ENCODE measurements at regions not wholly inside any gene's neighbourhood (a gene's known extent, or its start where the extent isn't known, plus 50 kb on each side); places are given as distances from the start of the nearest gene placed in this dataset.

GRCh38 chr4:148749403-148749802, 307.2 kb upstream of the NR3C2 start:
- no peak for DNase-seq (ENCODE audit: low spot score)

DNA sequence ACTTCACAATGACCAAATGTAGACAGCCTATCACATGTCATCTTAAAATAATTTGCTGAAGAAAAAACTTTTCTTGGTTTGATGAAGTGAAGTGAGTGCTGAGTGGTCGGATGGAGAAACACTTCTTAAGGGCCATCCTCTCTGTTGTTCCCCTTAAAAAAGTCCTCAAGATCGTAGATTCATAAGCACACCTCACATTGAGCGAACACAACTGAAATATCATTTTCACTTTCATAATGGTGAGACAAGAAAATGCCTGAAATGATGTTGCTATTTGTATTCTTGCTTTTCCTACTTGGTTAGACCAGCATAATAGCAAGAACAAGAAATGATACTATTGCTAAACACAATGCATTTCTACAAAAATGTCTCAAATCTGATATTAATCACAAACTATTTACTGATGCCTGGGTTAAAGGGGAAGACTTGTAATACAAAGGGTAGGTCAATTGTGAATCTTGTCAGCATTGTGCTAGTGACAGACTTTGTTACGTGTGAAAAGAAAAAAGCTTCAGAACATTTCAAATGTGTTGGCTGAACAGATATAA, 305.6 kb upstream of the NR3C2 start:
- DNase-seq (ENCODE audit: low spot score), result no peak

- no peak for DNase-seq (ENCODE audit: low spot score)
These were observed 298.5 kb upstream of the NR3C2 start for GRCh38 chr4:148740701-148741100.

- no peak for DNase-seq (ENCODE audit: low spot score)
These were observed 295.0 kb upstream of the NR3C2 start for GRCh38 chr4:148737061-148737770.

DNA sequence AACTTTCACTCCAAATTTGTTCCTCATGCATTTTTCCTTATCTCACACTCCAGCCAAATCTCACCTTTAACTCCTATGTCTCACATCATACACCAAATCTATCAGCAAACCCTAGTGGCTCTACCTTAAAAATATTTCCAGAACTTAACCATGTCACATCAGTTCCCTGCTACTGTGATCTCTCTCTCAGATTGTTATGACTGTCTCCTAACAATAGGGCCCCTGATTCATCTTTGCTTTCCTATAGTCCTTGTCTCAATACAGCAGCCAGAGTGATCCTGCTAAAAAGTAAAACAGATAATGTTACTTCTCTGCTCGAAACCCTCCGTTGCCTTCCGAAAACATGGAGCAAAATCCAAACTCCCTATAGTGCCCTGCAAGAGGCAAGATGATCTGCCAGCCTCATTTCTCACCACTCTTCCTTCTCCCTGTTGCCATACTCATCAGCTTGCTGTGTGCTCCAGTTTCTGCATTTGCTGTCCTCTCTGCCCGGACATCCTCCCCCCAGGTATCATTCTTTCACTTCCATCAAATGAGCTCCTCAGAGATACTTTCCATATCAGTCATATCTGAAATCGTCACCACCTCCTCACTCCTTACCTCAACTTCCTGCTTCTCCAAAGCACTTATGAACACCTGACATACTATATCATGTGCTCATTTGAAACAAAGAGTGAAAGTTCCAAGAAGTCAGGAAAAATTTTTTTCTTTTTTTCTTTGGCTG, 293.4 kb upstream of the NR3C2 start:
- no peak for DNase-seq (ENCODE audit: low spot score)

- no peak for DNase-seq (ENCODE audit: low spot score)
These were observed 288.6 kb upstream of the NR3C2 start for GRCh38 chr4:148730766-148731165.

- DNase-seq (ENCODE audit: low spot score), result no peak
These were observed 287.9 kb upstream of the NR3C2 start for GRCh38 chr4:148730082-148730640.

DNA sequence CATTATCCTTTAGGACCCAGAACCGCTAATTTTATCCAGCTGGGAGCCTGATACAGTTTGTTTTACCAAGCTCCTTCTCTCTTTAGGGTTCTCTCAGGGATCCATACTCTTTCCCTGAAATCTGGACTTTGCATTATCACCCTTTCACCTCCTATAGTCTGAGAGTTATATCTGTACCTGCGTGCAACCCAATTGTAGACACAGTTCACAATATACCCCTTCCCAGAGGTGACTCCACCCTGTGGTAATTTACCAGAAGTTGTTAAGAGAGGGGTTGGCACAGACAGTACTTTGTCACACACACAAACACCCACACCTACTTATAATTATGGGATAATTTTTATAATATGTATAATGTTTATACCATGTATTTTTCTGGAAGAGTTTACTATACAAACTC, 275.8 kb upstream of the NR3C2 start:
- no peak for DNase-seq (ENCODE audit: low spot score)

- DNase-seq (ENCODE audit: low spot score), result no peak
These were observed 274.3 kb upstream of the NR3C2 start for GRCh38 chr4:148716431-148717052.

DNA sequence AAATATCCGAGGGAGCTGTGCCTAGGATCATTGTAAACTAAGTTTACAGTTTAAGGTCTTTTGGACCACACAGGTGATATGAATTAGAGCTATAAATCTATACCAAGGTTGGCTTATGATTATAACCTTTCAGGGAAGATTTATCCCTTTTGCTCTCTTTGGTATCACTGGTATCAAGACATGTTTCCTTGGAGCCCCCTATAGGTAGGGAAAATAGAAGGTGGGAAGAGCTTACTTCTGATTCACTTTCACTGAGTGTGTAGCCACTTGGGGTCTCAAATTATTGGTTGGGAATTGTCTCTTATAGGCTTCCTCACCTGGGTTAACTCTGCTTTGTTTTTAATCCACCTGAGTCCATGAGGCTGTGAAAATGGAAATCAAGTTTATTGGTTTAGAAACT, 262.1 kb upstream of the NR3C2 start:
- no peak for DNase-seq (ENCODE audit: low spot score)

DNA sequence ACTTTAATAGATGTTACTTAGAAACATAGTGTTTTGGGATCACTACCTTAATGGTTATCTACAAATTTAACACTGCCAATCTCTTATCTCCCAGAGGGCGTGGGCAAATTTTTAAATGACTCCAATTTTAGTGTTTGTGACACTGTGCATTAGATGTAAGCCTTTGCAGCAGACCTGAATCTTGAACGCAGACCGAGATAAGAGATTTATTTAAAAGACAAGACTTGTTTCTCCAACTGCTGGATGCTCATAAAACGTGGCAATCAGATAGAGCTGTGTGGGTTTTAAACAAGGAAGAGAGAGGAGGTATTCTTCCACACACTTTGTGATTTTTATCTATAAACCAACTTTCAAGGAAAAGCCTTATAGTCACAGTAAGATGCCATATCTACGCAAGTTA, 252.5 kb upstream of the NR3C2 start:
- no peak for DNase-seq (ENCODE audit: low spot score)

DNA sequence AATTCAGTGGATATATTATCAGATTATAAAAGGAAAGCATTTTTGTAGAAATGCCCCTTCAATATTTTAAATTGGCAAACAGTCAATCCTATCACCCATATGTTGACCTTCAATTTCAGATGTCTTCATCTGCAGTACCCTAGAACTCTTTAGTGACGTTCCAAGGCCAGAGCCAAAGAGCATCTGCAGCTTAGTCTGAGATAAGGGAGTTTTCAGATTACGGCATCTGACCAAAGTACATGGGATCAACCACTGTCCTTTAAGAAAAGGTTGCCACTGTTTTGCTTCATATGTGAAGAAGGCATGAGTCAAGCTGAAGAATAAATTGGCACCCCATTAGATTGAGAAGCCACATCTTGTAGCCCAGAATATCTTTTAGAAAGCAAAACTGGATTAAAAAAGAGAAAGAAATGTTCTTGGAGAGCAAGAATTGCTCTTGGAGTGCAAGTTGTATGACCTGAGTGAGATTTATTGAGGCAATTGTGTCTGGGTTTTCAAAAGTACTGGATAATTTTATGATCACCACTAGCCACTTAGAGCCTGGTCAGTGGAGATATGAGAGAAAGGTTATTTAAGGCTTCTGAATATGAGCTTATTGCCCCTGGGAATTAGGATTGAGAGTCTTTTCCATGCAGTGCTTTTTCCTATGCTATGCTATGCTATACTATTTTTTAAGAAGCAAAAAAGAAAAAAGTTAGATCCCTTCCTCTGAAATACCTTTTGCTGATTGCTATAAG, 251.9 kb upstream of the NR3C2 start:
- DNase-seq (ENCODE audit: low spot score), result no peak

DNA sequence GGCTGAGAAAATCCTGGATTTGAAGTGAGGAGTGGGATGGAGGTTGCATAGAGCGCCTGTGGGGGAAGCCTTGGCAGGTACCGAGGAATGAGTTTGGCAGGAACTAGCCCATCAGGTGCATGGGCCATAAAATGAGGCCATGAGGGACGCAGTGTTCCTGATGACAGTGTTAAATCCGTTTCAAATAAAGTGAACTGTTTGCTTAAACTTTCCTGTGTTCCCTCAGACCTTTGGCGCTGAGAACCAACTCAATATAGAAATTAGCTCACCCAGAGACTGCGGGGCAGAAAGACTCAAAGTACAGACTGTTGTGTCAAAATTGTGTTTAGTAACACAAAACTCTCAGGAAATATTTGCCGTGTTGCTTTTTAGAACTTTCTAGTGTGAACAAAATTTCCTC, 250.0 kb upstream of the NR3C2 start:
- no peak for DNase-seq (ENCODE audit: low spot score)

GRCh38 chr4:148686449-148686848, 244.2 kb upstream of the NR3C2 start:
- no peak for DNase-seq (ENCODE audit: low spot score)

GRCh38 chr4:148684638-148685037, 242.4 kb upstream of the NR3C2 start:
- DNase-seq (ENCODE audit: low spot score), result no peak

- no peak for DNase-seq (ENCODE audit: low spot score)
These were observed 238.7 kb upstream of the NR3C2 start for GRCh38 chr4:148680884-148681283.

GRCh38 chr4:148676344-148676743, 234.1 kb upstream of the NR3C2 start:
- no peak for DNase-seq (ENCODE audit: low spot score)

- DNase-seq (ENCODE audit: low spot score), result no peak
These were observed 232.7 kb upstream of the NR3C2 start for GRCh38 chr4:148674876-148675275.

DNA sequence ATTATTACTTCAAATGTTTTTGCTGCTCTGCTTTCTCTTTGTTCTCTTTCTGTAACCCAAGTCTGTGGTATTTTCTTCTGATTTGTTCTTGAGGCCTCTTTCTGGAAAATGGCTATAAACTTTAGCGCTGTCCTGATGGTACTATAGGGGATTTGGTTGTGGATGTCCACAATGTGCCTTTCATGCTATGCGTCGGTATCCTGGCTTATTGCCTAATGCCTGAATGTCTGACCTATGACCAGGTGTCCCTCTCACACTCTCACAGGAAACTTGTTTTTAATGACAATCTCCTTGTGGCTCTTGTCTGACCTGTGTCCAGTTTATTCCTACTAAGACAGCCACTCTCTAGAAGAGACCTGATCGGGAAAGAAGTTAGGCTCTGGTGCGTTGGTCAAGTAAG, 222.4 kb upstream of the NR3C2 start:
- no peak for DNase-seq (ENCODE audit: low spot score)

- no peak for DNase-seq (ENCODE audit: low spot score)
These were observed 211.9 kb upstream of the NR3C2 start for GRCh38 chr4:148654131-148654530.

- DNase-seq (ENCODE audit: low spot score), result no peak
These were observed 211.5 kb upstream of the NR3C2 start for GRCh38 chr4:148653681-148654080.

DNA sequence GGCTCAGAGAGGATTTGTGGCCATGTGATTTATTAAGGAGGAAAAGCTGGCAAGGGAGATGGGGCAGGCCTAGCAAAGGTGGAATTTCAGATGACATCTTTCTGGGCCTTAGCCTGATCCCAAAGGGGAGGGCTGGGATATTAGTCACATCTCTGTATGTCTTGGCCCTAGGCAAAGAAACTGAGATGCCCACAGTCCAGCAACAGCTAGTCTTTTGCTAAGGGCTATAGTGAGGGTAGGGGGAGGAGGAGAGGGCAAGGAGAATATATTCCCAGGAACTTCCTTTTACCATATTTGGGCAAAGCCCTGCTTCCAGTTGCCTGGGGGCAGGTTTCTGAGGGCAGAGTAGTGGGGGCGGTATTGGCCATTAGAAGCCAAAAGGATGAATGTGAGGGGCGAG, 209.8 kb upstream of the NR3C2 start:
- DNase-seq (ENCODE audit: low spot score), result no peak
